HCT116 (cell line): ENCODE measurements at regions not wholly inside any gene's neighbourhood (a gene's known extent, or its start where the extent isn't known, plus 50 kb on each side); places are given as distances from the start of the nearest gene placed in this dataset.

Experiments
- ATF3 ChIP-seq: IDR thresholded peaks from 2 replicates; pipeline ENCODE4 v1.6.1; 2012
- CTCF ChIP-seq, 3 experiments: fragments of 200-600 bp in 1 of 3; sonication (generic) in 1 of 3; IDR thresholded peaks in 2 of 3; conservative IDR thresholded peaks in 1 of 3; 2 replicates each; pipeline ENCODE4 v1.5.1; 2012 to 2017; ENCODE audit warnings: low read depth in 2 of 3, low read length in 2 of 3, antibody characterized with exemption in 1 of 3, borderline replicate concordance in 1 of 3, control low read depth in 1 of 3, mild to moderate bottlenecking in 1 of 3, mixed read lengths in 1 of 3, mixed run types in 1 of 3, moderate library complexity in 1 of 3; ENCODE audit not compliant: insufficient read depth in 1 of 3
- ELF1 ChIP-seq: IDR thresholded peaks from 2 replicates; pipeline ENCODE4 v1.6.1; 2012; ENCODE audit warnings: low read depth, borderline replicate concordance
- POLR2AphosphoS5 ChIP-seq: IDR thresholded peaks from 2 replicates; pipeline ENCODE4 v1.6.1; 2011; ENCODE audit warnings: mild to moderate bottlenecking, low read depth, low read length, moderate library complexity
- SIN3A ChIP-seq: IDR thresholded peaks from 2 replicates; pipeline ENCODE4 v1.6.1; 2012; ENCODE audit warnings: low read depth
- YY1 ChIP-seq: IDR thresholded peaks from 2 replicates; pipeline ENCODE4 v1.6.1; 2011; ENCODE audit warnings: low read length, low read depth, moderate library complexity, mild to moderate bottlenecking; ENCODE audit not compliant: insufficient replicate concordance; ENCODE audit errors: extremely low read depth
- ZBTB33 ChIP-seq: IDR thresholded peaks from 2 replicates; pipeline ENCODE4 v1.6.1; 2011; ENCODE audit warnings: mild to moderate bottlenecking, low read length, moderate library complexity; ENCODE audit not compliant: insufficient replicate concordance; ENCODE audit errors: extremely low read depth

GRCh38 chr3:30421266-30421665, 185.1 kb upstream of the TGFBR2 start:
- TF ChIP-seq POLR2AphosphoS5 (no peak), CTCF (IDR thresholded peaks at IDR 0.05 in 2 of 3, conservative IDR thresholded peaks at IDR 0.05 in 1 of 3; ENCODE audit: borderline replicate concordance in 1 of 3, insufficient read depth in 1 of 3, low read depth in 2 of 3, low read length in 2 of 3) (no peak), ATF3 (no peak), ZBTB33 (no peak), YY1 (no peak), ELF1 (no peak), SIN3A (no peak)
